ENCODE measurements at regions not wholly inside any gene's neighbourhood (a gene's known extent, or its start where the extent isn't known, plus 50 kb on each side); places are given as distances from the start of the nearest gene placed in this dataset.

DNA sequence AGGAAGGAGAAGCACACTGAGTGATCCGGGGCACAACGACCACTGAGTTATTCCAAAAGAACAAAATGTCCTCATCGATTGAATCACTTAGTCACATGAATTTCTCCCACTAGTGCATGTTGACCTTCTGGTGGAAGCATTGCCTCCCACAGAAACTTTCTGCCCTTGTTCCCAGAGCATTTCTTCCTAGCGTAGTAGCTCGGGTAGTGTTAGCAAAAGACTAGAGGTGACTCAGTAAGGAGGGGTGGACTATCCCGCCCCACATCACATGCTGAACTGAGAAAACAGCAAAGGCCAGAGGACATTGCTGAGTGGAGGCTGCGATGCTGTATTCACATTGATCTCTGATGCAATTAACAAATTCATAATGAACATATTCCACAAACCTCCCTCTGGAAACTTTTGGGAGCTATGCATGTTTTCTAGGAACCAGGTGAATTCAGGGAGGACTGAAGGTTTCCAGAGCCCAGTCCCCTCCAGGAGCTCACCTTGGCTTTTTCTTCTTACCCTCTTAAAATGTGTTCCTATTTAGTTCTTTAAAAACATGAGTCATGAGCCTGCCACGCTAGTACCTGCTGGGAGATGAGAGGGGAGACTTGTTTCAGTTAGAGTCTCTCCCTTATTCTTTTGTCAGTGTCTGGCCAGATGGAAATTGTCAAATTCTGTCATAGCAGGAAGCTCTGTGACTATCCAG, 507.9 kb downstream of the CDH26 start:
- no peak overlapping the region for H2AK5ac ChIP-seq (ENCODE audit: low read depth, low read length)
- ChIA-PET CTCF (ENCODE audit: partially characterized antibody) (interaction anchor here (6.9 kb wide), 1 partner anchor 11 kb away, joined by 40 read pairs; no protein-coding TSS in a partner anchor), POLR2A (ENCODE audit: partially characterized antibody) (no interaction called here)
- H2BK12ac ChIP-seq (ENCODE audit: low read depth, low read length), result no peak overlapping the region
- H3K79me1 ChIP-seq (ENCODE audit: low read depth, low read length), result no peaks in the 10 kb centered on the region
- no peak overlapping the region for H3K18ac ChIP-seq (ENCODE audit: extremely low read depth, low read length)
- H3K23ac ChIP-seq (ENCODE audit: insufficient read length), result no peak overlapping the region
- no peaks in the 10 kb centered on the region for H4K20me1 ChIP-seq (replicated peaks in 1 of 2; ENCODE audit: control insufficient read depth in 1 of 2, insufficient read depth in 2 of 2, low read length in 2 of 2)
- H3K9me3 ChIP-seq (ENCODE audit: insufficient read depth in 2 of 2, low read depth in 1 of 2, low read length in 1 of 2), result no peaks in the 10 kb centered on the region
- no peak overlapping the region for H4K8ac ChIP-seq (ENCODE audit: extremely low read depth, insufficient read depth, low read length)
- no peaks in the 10 kb centered on the region for H3K79me2 ChIP-seq (ENCODE audit: control insufficient read depth in 1 of 2, insufficient read depth in 2 of 2, low read length in 2 of 2)
- no peak overlapping the region for H4K5ac ChIP-seq (ENCODE audit: insufficient read length, low read depth, low read length)
- H3K4me3 ChIP-seq (ENCODE audit: extremely low read depth in 1 of 4, insufficient read depth in 2 of 4, low read depth in 3 of 4, low read length in 4 of 4), result no peak overlapping the region
- H3K36me3 ChIP-seq (ENCODE audit: control insufficient read depth in 2 of 4, insufficient read depth in 4 of 4, low read length in 3 of 4), result no peaks in the 10 kb centered on the region
- no peak overlapping the region for H2BK15ac ChIP-seq (ENCODE audit: low read length)
- no peak overlapping the region for H4K91ac ChIP-seq (replicated peaks; ENCODE audit: insufficient read length, low read length)
- H3K23me2 ChIP-seq (ENCODE audit: low read depth, low read length), result no peaks in the 10 kb centered on the region
- WGBS, 2 experiments (ENCODE audit: extremely low coverage in 1 of 2, insufficient coverage in 1 of 2, insufficient read length in 1 of 2, insufficient replicate concordance in 2 of 2, low coverage in 1 of 2, low lambda C conversion rate in 2 of 2, missing lambda C conversion rate in 1 of 2), result 93% methylated on average over 8 of the region's 8 CpGs; no CpG with 5 or more reads in 1 of the 2 experiments
- no peaks in the 10 kb centered on the region for H3K4me1 ChIP-seq (replicated peaks in 1 of 4; ENCODE audit: control insufficient read depth in 3 of 4, insufficient read depth in 4 of 4, low read length in 3 of 4)
- H3K9ac ChIP-seq (replicated peaks in 1 of 4; ENCODE audit: extremely low read depth in 1 of 4, low read depth in 3 of 4, low read length in 3 of 4), result no peak overlapping the region
- no peak overlapping the region for H3K14ac ChIP-seq (ENCODE audit: insufficient read length)
- no peak overlapping the region for H2BK20ac ChIP-seq (ENCODE audit: low read length)
- H3K56ac ChIP-seq (replicated peaks; ENCODE audit: insufficient read length, low read depth, low read length), result no peak overlapping the region
- no peak overlapping the region for H3K27ac ChIP-seq (ENCODE audit: low read depth, low read length)
- no peak overlapping the region for H2AFZ ChIP-seq (ENCODE audit: low read length)
- DNase-seq (ENCODE audit: low read depth in 1 of 2, low spot score in 2 of 2) (no peak), FAIRE-seq (no peak)
- H2BK5ac ChIP-seq (ENCODE audit: low read depth, low read length), result no peak overlapping the region
- no peak overlapping the region for H3K4ac ChIP-seq (replicated peaks; ENCODE audit: insufficient read length, low read depth, low read length)
- H3K4me2 ChIP-seq (ENCODE audit: insufficient read depth in 1 of 2, low read depth in 2 of 2, low read length in 2 of 2), result no peak overlapping the region
- H3K27me3 ChIP-seq (replicated peaks in 1 of 4; ENCODE audit: control insufficient read depth in 3 of 4, extremely low read depth in 1 of 4, insufficient read depth in 3 of 4, low read length in 3 of 4), result no peaks in the 10 kb centered on the region
- H2BK120ac ChIP-seq (replicated peaks; ENCODE audit: low read depth, low read length), result no peak overlapping the region

Data from H1 (cell line).